C1 segment of cervical spinal cord (tissue), 14 donors: ENCODE measurements at regions not wholly inside any gene's neighbourhood (a gene's known extent, or its start where the extent isn't known, plus 50 kb on each side); places are given as distances from the start of the nearest gene placed in this dataset.
A peak's percentile ranks its signal among the peaks of the same experiment; 100 is the strongest.
"Not testable (repeated sequence)": the region's sequence is repeated elsewhere in the genome, so short reads cannot be mapped to it uniquely, and the experiment has no call there.

Experiments
- DNase-seq, 14 donors: peaks; one replicate each; lab custom pipeline; 2025; lab: John Stamatoyannopoulos, UW

- DNase-seq = peak in 5 of 14 donors; percentile 6 to 75 (median 53)
Observed at GRCh38 chr5:125411071-125411743, 664.8 kb upstream of the ZNF608 start.

- peak in 7 of 14 donors; percentile 26 to 75 (median 59) for DNase-seq
Observed at GRCh38 chr5:125411744-125412560, 665.5 kb upstream of the ZNF608 start.

DNA sequence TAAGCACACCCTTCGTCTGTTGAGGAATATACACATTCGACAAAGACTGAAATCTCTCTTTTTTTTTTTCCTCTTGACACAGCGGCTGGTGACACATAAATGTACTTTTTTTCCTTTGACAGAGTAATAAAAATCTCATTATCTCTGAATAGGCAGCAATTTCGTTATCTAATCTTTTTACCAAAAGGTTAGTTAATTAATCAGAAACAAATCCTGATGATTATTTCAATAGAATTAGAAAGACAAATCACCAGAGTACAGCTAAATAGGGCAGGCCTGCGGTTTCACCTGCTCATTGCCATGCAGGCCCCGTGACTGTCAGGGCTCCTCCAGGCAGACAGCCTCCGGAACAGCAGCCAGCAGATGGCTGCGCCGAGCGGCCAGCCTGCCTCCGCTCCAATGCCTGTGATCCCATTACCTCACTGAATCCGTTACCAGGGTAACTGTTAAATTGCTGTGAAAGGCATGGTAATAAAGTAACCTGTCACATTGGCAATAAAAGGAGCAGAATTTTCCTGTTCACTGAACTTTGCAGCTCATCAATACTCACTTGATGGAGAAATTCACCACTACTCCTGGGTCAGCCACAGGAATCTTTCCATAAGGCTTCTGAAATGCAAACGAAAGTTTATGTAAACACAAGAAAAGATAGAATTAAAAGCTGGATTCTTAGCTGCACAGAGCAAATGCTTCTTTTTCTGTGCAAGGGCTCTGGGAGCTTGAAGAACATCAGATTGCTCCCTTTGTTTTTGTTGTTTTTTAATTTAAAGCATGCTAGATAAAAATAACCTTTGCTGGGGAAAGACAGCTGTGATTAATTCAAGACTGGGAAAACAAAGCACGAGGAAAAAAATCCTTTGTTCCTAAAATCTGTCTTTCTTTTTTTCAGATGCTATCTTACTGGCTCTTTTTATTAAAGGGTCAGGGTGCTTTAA lies 666.4 kb upstream of the ZNF608 start:
- peak in 13 of 14 donors; percentile 15 to 98 (median 80) for DNase-seq

DNA sequence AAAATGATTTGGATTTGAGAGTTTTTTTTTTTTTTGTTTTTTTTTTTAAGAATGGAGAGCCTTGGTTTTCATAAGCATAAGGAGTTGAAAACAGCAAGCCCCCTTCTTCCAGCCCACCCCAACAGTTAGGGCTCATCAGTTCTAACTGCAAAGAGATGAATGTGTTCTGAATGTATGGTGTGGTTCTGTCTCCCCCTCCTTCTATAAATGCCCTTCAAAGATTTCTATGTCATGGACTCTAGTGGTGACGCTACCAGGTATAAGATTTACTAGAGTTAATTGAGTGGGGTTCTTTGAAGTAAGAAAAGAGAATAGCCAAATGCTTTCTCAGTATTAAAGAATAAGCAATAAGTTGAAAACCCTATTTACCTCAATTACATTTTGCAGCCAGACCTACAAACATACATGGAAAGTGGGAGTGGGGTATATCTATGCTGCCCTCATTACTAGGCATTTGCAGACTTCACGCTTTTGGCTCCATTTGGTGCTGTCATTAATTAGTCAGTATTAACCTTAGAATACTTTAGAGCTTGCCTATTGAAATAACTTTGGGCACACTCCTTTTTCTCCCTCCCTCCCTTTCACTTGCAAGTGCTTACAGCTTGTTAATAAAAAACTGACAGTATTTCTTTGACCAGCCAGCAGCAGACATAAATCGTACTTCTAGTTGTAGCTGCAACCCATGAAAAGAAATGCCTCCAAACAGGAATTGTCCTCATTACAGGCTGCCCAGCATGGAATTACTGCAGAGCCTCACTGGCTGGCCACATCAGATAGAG lies 667.2 kb upstream of the ZNF608 start:
- DNase-seq = peak in 2 of 14 donors; percentile 20 to 44

DNA sequence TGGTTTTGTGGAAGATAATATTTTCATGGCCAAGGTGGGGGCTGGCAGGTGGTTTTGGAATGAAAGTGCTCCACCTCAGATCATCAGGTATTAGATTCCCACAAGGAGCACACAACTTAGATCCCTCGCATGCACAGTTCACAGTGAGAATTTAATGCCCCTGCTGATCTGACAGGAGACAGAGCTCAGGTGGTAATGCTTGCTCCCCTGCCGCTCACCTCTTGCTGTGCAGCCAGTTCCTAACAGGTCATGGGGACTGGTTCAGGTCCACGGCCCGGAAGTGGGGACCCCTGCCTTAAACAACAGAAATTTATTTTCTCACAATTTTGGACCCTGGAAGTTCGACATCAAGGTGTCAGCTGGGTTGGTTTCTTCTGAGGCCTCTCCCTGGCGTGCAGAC lies 668.7 kb upstream of the ZNF608 start:
- DNase-seq = no peak

GRCh38 chr5:125416055-125416454 lies 669.6 kb upstream of the ZNF608 start:
- no peak for DNase-seq

DNA sequence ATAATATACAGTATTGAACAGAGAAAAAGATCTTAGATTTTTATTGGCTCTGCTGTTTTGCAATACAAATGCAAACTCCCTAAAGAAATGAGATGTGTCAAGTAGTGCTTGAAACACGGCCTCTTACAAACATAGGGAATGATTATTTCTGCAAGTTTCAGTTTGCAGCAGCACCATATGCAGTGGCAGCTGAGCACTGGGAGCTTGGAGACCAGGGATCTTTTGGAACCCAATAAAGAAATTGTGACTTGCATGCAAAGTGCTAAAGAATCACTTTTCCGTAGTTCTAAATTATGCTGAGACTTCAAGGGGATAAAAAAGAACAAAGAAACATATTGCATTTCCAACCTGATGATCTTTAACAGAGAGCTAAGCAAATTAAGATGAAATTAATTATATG lies 674.6 kb upstream of the ZNF608 start:
- DNase-seq = no peak

DNA sequence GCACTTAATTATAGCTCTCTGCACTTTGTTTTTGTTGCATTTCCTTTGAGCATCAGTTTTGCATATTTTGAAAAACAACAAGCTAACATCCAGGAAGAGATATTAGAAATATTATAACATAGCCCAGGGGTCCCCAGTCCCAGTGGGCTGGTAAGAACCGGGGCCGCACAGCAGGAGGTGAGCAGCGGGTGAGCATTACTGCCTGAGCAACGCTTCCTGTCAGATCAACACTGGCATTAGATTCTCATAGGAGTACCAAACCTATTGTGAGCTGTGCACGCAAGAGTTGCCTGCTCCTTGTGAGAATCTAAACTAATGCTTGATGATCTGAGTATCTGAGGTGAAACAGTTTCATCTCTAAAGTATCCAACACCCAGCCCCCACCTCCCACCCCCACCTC lies 675.9 kb upstream of the ZNF608 start:
- DNase-seq = no peak

DNA sequence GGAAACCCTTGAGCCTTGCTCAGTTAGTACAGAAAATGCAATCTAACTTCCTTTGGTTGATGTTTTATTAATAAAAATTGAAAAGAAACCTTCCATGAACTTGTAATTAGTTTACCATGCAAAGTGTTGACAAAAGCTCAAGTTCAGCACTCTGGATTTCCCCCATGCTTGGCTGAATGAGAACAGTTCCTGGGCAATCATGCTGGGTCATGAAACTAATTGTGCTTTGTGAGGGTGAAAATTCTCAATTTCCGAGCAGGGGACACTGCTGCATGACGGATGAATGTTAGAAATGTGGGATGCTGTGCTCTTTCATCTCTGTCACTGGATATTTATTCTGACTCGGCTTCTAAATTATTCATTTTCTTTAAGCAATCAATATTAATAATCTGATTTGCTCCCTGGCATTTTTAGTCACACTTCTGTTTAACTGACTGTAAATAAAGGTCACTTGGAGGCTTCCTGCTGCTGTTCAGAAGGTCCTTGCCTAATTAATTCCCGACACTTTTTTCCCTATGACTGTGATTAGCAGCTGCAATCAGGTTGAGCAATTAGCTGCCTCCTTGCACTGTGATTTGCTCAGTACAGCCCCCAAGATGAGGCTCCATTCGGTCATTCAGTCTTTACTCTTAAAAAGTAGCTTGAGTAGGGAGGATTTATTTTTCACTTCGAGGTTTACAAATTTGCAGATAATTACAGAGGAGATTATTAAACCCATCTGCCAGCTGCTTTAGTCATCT lies 678.1 kb upstream of the ZNF608 start:
- peak in 1 of 14 donors; percentile 4 for DNase-seq

GRCh38 chr5:125429498-125429897 lies 683.1 kb upstream of the ZNF608 start:
- DNase-seq = no peak

DNA sequence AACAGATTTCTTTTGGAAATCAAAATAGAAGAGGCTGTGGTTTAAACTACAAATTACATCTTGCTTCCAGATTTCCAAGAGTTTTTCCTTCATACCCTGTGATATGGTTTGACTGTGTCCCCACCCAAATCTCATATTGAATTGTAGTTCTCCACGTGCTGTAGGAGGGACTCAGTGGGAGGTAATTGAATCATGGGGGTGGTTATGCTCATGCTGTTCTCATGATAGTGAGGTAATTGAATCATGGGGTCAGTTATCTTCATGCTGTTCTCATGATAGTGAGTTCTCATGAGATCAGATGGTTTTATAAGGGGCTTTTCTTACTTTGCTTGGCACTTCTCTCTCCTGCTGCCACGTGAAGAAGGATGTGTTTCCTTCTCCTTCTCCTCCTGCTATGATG lies 687.0 kb upstream of the ZNF608 start:
- no peak for DNase-seq

DNA sequence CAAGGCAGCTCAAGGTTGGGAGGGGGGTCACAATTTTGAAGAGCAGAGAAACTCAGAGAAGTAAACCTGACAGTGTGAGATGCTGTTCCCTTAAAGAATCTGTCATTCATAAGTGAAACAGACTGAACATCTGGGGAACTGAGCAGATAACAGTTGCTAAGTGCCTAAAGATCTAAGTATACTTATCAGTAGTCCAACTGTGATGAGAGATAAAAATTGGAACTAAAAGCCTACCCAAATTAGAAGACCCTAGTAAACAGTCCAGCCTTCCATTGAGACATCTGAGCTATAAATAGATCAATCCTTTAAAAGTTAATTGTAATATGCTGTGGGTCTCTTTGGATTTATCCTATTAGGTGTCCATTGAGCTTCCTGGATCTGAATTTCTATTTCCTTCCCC lies 692.8 kb upstream of the ZNF608 start:
- no peak for DNase-seq

DNA sequence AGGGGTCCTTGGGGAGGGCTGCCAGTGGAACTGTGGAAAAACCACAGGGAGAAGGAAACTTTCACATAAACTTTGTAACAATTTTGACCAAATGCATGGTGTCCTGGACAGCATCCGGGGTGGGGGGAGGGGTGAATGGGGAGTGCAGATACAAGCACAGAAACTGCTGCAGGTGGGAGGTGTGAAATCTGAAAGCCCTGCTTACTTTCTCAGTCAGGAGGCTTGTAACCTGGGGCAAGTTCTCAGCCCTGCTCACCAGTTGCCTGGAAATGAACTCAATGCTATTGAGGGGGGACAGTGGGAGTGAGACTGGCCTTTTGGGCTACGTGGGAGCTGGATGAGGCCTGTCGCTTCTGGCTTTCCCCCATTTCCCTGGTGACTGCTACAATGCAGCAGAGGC lies 694.5 kb upstream of the ZNF608 start:
- DNase-seq = no peak

DNA sequence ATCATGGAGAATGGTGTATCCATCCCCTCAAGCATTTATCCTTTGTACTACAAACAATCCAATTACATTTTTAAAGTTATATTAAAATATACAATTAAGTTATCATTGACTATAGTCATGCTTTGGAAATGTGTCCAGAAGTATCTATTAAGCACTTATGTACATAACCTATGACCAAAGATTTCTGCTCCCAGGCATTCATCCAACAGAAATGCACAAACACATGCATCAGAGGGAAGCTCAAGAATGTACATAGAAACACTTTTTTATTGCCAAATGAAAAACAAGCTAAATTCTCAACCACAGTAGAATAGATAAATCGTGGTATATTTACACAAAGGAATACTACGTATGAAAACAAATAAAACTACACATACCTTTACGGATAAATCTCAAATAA lies 700.5 kb upstream of the ZNF608 start:
- DNase-seq = no peak

GRCh38 chr5:125450771-125451170 lies 704.3 kb upstream of the ZNF608 start:
- DNase-seq = no peak

DNA sequence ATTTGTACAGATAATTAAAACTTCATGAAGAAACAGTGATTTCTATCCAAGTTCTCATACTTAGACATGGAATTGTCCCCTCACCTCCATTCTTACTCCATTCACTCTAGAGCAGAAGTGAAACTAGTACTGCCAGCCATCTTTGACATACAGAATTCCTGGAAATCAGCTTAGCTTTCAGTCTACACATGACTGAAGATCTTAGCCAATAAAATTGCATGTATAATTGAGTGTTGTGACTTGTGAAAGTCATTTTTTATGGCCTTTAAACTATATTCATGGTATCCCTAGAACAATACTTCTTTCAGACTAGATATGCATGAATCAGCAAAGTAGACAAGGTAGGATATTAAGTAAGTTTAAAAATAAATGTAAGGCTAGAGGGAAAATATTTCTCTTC lies 705.2 kb upstream of the ZNF608 start:
- no peak for DNase-seq

DNA sequence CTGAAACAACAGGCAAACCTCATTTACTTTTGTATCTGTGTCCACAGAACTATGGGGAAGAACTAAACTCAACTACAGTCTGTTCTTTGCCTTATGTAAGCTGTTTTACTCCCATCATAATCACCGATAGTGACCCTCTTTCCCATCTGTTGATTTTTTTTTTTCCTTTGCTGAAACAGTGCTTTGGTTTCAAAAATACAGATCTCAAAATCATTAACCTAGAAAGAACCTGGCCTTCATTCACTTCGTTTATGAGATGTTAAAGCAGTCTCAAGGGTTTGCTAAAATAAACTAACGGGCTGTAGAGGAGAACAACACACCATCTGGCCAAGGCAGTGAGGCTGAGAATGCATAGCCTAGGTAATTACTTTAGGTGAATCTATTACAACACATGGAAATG lies 706.6 kb upstream of the ZNF608 start:
- peak in 1 of 14 donors; percentile 10 for DNase-seq

GRCh38 chr5:125455041-125455440 lies 708.6 kb upstream of the ZNF608 start:
- DNase-seq = no peak

DNA sequence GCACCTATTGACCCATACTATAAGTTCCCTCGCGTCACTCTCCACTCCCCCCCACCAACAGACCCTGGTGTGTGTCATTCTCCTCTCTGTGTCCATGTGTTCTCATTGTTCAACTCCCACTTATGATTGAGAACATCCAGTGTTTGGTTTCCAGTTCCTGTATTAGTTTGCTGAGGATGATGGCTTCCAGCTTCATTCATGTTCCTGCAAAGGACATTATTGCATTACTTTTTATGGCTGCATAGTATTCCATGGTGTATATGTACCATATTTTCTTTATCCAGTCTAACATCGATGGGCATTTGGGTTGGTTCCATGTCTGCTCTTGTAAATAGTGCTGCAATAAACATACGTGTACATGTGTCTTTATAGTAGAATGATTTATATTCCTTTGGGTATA lies 709.6 kb upstream of the ZNF608 start:
- not testable (repeated sequence) for DNase-seq

DNA sequence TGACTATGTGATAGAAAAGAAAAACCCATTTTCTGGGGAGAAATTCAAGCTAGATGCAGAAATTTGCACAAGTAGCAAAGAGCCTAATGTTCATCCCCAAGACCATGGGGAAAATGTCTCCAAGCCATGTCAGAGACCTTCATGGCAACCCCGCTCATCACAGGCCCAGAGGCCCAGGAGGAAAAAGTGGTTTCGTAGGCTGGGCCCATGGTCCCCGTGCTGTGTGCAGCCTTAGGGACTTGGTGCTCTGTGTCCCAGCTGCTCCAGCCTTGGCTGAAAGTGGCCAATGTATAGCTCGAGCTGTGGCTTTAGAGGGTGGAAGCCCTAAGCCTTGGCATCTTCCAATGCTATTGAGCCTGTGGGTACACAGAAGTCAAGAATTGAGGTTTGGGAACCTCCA lies 711.2 kb upstream of the ZNF608 start:
- no peak for DNase-seq
